Lower lobe of right lung (tissue), 2 donors: ENCODE measurements at regions not wholly inside any gene's neighbourhood (a gene's known extent, or its start where the extent isn't known, plus 50 kb on each side); places are given as distances from the start of the nearest gene placed in this dataset.

ENCODE experiments used
- ATAC-seq, 2 donors: fragments of 200-7000 bp; cut with Tn5 transposase; one replicate each; pipeline ENCODE4 v1.9.1; 2020 to 2022; ENCODE audit warnings: mild to moderate bottlenecking in 2 of 2, moderate library complexity in 2 of 2
- DNase-seq: peaks from one replicate; pipeline ENCODE4 v3.0.0-alpha.2; 2020
- H3K27ac ChIP-seq: fragments of 200-600 bp; one replicate; pipeline ENCODE4 v1.8.0; 2022
- H3K27me3 ChIP-seq: fragments of 200-600 bp; one replicate; pipeline ENCODE4 v1.8.0; 2022; ENCODE audit warnings: low read depth
- H3K36me3 ChIP-seq: fragments of 200-600 bp; one replicate; pipeline ENCODE4 v1.8.0; 2022; ENCODE audit warnings: mild to moderate bottlenecking
- H3K4me1 ChIP-seq: fragments of 200-600 bp; one replicate; pipeline ENCODE4 v1.8.0; 2022
- H3K4me3 ChIP-seq: fragments of 200-600 bp; one replicate; pipeline ENCODE4 v1.8.0; 2022; ENCODE audit warnings: mild to moderate bottlenecking
- H3K9me3 ChIP-seq: fragments of 200-600 bp; one replicate; pipeline ENCODE4 v1.8.0; 2022
- intact Hi-C: fragments of 100-400 bp; cut with DNase I; formaldehyde crosslinking; loops from one replicate; pipeline ENCODE4 v1.11.0; 2022
- TF ChIP-seq, protein P1 (sequence below): fragments of 200-600 bp; IDR thresholded peaks from one replicate; pipeline ENCODE4 v1.8.0; 2022; ENCODE audit warnings: antibody characterized with exemption, mild to moderate bottlenecking
- donor health status: DM: no; HTN: yes; CAD: no; lungs with severe emphysema.

- Histone ChIP-seq H3K27me3 (no peaks in the 10 kb centered on the region), H3K9me3 (peaks cover 9% of the 10 kb centered on the region), H3K4me1 (peaks cover 8% of the 10 kb centered on the region), H3K36me3 (no peaks in the 10 kb centered on the region), H3K4me3 (no peak overlapping the region), H3K27ac (no peak overlapping the region)
- no peak for ATAC-seq
- TF ChIP-seq, protein P1, sequence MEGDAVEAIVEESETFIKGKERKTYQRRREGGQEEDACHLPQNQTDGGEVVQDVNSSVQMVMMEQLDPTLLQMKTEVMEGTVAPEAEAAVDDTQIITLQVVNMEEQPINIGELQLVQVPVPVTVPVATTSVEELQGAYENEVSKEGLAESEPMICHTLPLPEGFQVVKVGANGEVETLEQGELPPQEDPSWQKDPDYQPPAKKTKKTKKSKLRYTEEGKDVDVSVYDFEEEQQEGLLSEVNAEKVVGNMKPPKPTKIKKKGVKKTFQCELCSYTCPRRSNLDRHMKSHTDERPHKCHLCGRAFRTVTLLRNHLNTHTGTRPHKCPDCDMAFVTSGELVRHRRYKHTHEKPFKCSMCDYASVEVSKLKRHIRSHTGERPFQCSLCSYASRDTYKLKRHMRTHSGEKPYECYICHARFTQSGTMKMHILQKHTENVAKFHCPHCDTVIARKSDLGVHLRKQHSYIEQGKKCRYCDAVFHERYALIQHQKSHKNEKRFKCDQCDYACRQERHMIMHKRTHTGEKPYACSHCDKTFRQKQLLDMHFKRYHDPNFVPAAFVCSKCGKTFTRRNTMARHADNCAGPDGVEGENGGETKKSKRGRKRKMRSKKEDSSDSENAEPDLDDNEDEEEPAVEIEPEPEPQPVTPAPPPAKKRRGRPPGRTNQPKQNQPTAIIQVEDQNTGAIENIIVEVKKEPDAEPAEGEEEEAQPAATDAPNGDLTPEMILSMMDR = no peak
- intact Hi-C loops = no loop called here
- DNase-seq = no peak
These were observed 63.4 kb upstream of the NAMPT start for GRCh38 chr7:106348231-106348630.

DNA sequence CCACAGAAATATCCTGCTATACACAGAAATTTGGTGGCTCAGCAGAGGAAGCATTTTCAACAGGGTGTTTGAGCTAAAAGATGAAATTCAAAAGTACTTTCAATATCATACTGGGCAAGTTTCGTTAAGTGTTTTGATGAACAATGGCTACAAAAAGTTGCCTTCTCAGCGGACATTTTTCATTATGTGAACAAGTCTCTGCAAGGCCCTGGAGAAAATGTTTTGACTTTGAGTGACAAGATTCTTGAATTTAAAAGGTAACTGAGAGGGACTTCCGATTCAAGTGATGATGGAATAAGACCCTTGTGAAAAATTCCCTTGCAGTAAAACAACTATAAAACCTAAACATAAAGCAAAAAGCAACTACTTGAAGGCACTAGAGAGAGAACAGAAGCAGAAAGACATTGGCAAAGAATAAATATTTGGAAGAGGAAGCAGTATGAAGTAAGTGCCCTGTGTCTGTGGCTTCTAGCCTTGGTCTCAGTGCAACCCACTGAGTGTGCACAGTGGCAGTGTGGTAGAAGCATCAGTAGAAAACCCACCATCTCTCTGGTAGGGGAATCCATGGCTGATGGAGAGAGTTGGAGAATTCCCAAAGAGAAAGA, 62.5 kb upstream of the NAMPT start:
- peak overlapping the region; percentile 32 for H3K27ac ChIP-seq
- intact Hi-C loops = no loop called here
- ATAC-seq = peak; percentile 56 to 64
- DNase-seq = no peak
- no peaks in the 10 kb centered on the region for H3K36me3 ChIP-seq
- peaks cover 16% of the 10 kb centered on the region for H3K9me3 ChIP-seq
- peaks cover 8% of the 10 kb centered on the region for H3K4me1 ChIP-seq
- no peaks in the 10 kb centered on the region for H3K27me3 ChIP-seq
- TF ChIP-seq, protein P1 = no peak
- no peak overlapping the region for H3K4me3 ChIP-seq

GRCh38 chr7:106346678-106347217, 62.0 kb upstream of the NAMPT start:
- H3K36me3 ChIP-seq = no peaks in the 10 kb centered on the region
- peaks cover 16% of the 10 kb centered on the region for H3K9me3 ChIP-seq
- no peak overlapping the region for H3K4me3 ChIP-seq
- ATAC-seq (peak; percentile 77 to 79), DNase-seq (no peak)
- TF ChIP-seq, protein P1 = no peak
- peak overlapping the region; percentile 68 for H3K27ac ChIP-seq
- H3K27me3 ChIP-seq = no peaks in the 10 kb centered on the region
- H3K4me1 ChIP-seq = peaks cover 8% of the 10 kb centered on the region
- intact Hi-C loops = no loop called here

GRCh38 chr7:106346167-106346677, 61.4 kb upstream of the NAMPT start:
- ATAC-seq = no peak
- Histone ChIP-seq H3K9me3 (peaks cover 18% of the 10 kb centered on the region), H3K36me3 (no peaks in the 10 kb centered on the region), H3K4me1 (peaks cover 8% of the 10 kb centered on the region), H3K27ac (peak overlapping the region; percentile 68), H3K27me3 (no peaks in the 10 kb centered on the region), H3K4me3 (no peak overlapping the region)
- TF ChIP-seq, protein P1 = no peak
- DNase-seq = no peak
- intact Hi-C loops = no loop called here

- peaks cover 8% of the 10 kb centered on the region for H3K4me1 ChIP-seq
- peak overlapping the region; percentile 68 for H3K27ac ChIP-seq
- DNase-seq (no peak), ATAC-seq (peak; percentile 77 to 78)
- TF ChIP-seq, protein P1 = no peak
- H3K9me3 ChIP-seq = peaks cover 20% of the 10 kb centered on the region
- H3K36me3 ChIP-seq = no peaks in the 10 kb centered on the region
- no peak overlapping the region for H3K4me3 ChIP-seq
- intact Hi-C loops = no loop called here
- H3K27me3 ChIP-seq = no peaks in the 10 kb centered on the region
These were observed 60.8 kb upstream of the NAMPT start for GRCh38 chr7:106345421-106346166.
